B cell (primary cell): ENCODE measurements at regions not wholly inside any gene's neighbourhood (a gene's known extent, or its start where the extent isn't known, plus 50 kb on each side); places are given as distances from the start of the nearest gene placed in this dataset.

Source experiments
- CTCF ChIP-seq: fragments of 200-600 bp; IDR thresholded peaks from one replicate; pipeline ENCODE4 v1.8.0; 2022; ENCODE audit warnings: antibody characterized with exemption, mild to moderate bottlenecking
- EZH2 ChIP-seq: IDR thresholded peaks from 2 replicates; pipeline ENCODE4 v1.6.1; 2012; ENCODE audit warnings: borderline replicate concordance, low read depth, mild to moderate bottlenecking, moderate library complexity, low read length; ENCODE audit not compliant: insufficient read depth, poor library complexity, severe bottlenecking

GRCh38 chr1:218931324-218931723 is 242.4 kb upstream of the LYPLAL1 start:
- TF ChIP-seq CTCF (no peak), EZH2 (no peak)
